ENCODE measurements at regions not wholly inside any gene's neighbourhood (a gene's known extent, or its start where the extent isn't known, plus 50 kb on each side); places are given as distances from the start of the nearest gene placed in this dataset.
"Not testable (repeated sequence)": the region's sequence is repeated elsewhere in the genome, so short reads cannot be mapped to it uniquely, and the experiment has no call there.

GRCh38 chrY:19058831-19059370 lies 285.4 kb upstream of the HSFY2 start:
- DNase-seq (ENCODE audit: low read depth), result no peak

DNA sequence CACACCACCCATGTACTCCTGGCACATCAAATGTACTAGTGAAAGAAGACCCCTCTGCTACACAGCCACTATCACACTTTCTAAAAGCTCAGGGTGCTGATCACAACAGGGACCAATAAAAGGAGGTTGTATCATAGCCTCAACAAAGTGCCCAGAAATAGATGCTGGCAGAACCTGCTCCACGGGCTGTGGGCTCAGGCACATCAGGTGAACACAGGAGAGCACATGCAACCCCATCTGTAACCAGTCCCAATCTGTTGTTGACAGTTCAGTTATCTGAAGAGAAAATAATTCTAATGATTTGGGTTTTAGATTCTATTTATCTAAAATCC lies 282.6 kb upstream of the HSFY2 start:
- no peak for DNase-seq (ENCODE audit: low read depth)

GRCh38 chrY:19055232-19056137 lies 281.9 kb upstream of the HSFY2 start:
- DNase-seq (ENCODE audit: low read depth), result no peak

DNA sequence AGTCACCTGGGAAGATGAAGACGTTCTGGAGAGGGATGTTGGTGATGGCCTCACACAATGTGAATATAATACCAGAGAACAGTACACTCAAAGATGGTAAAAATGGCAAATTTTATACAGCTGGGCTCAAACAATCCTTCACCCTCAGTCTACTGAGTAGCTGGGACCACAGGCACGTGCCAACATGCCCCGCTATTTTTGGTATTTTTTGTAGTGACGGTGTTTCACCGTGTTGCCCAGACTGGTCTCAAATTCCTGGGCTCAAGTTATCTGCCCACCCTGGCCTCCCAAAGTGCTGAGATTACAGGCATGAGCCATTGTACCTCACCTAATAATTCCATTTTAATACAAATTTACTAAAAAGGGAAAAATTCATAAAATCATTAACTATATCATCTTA lies 280.3 kb upstream of the HSFY2 start:
- no peak for DNase-seq (ENCODE audit: low read depth)

GRCh38 chrY:19051021-19051420 lies 277.5 kb upstream of the HSFY2 start:
- DNase-seq (ENCODE audit: low read depth), result no peak

DNA sequence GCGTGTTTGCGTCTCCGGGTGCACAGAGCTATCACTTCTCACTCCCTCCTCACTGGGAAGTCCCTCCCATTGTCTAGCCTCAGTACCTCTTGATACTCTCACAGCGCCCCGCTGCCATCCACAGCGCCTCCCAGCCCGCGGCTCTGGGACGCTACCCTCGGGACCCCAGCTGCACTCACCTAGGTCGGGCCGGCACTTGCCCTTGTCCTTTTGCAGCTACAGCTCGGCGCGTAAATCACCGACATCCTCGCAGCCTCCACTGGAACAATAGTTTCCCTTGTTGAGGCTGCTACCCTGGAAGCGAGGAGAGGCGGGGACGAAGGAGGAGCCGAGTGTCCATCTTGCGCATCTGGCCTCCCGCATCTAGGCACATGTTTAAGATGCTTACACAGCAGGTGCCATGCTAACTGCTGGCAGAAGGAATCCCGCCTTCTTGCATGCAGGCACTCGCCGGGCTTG lies 269.5 kb upstream of the HSFY2 start:
- no peak for DNase-seq (ENCODE audit: low read depth)

- DNase-seq (ENCODE audit: low read depth), result no peak
These were observed 268.9 kb upstream of the HSFY2 start for GRCh38 chrY:19042306-19042958.

GRCh38 chrY:19026631-19027030 lies 253.1 kb upstream of the HSFY2 start:
- DNase-seq (ENCODE audit: low read depth), result no peak

- DNase-seq (ENCODE audit: low read depth), result no peak
These were observed 250.4 kb upstream of the HSFY2 start for GRCh38 chrY:19023934-19024333.

- DNase-seq (ENCODE audit: low read depth), result no peak
These were observed 246.7 kb upstream of the HSFY2 start for GRCh38 chrY:19020193-19020592.

GRCh38 chrY:19016990-19017389 lies 243.5 kb upstream of the HSFY2 start:
- DNase-seq (ENCODE audit: low read depth), result no peak

- peak; percentile 11 for DNase-seq (ENCODE audit: low read depth)
These were observed 242.3 kb upstream of the HSFY2 start for GRCh38 chrY:19015854-19016253.

- DNase-seq (ENCODE audit: low read depth), result no peak
These were observed 241.7 kb upstream of the HSFY2 start for GRCh38 chrY:19015213-19015612.

GRCh38 chrY:19012985-19013384 lies 239.4 kb upstream of the HSFY2 start:
- no peak for DNase-seq (ENCODE audit: low read depth)

DNA sequence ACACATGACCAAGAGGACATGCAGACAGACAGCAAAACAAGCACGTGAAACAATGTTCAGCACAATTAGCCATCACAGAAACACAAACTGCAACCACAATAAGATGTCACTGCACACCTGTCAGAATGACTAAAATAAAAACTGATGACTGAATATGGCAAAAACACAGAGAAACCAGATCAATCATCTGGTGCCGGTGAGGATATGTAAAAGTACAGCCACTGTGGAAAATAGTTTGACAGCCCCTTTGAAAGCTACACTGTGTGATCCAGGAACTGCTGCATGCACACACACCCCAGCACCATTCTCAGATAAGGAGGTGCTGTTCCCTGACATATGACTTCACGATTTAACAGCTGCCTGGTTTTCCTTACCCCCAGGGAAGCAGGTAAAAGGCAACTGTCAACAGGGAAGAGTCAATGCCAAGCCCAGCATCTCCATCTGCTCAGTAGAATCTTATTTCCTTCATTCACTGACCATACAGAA lies 238.1 kb upstream of the HSFY2 start:
- no peak for DNase-seq (ENCODE audit: low read depth)

GRCh38 chrY:19006234-19006633 lies 232.7 kb upstream of the HSFY2 start:
- no peak for DNase-seq (ENCODE audit: low read depth)

DNA sequence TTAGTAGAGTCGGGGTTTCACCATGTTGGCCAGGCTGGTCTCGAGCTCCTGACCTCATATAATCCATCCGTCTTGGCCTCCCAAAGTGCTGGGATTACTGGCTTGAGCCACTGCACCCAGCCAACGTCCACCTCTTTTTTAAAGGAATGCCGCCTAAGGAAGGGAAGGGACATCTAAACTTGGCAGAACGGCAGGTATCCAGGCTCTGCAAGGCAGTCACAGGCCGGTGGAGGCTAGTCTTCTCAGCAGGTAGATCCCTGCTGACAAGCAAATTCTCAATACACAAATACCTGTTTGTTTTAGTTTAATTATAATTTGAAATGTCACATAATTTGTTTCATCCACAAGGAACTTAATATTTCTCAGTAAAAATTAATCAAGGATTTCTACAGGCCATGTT lies 232.0 kb upstream of the HSFY2 start:
- DNase-seq (ENCODE audit: low read depth), result no peak

DNA sequence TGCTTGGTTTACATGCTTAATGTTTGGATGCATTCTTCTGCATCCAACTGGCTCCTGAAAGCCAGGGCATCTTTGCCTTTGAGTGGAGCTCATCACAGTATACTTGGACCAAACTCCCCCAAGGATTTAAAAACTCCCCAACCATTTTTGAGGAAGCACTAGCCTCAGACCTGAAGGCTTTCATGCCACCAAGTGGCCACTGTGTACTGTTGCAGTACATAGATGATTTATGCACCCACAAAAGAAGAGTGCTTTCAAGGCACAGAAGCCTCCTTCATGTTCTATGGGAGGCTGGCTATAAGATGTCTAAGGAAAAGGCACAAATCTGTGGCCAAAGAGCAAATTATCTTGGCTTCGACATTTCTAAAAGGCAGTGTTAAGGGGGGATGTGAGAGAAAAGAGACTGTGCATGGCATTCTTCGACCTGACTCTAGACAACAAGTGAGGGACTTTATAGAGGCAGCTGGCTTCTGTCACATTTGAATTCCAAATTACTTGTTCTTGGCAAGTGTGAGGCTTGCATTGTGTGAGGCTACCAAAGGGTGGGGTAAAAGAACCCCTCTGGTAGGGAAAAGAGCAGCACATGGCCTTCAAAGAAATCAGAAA lies 224.2 kb upstream of the HSFY2 start:
- no peak for DNase-seq (ENCODE audit: low read depth)

DNA sequence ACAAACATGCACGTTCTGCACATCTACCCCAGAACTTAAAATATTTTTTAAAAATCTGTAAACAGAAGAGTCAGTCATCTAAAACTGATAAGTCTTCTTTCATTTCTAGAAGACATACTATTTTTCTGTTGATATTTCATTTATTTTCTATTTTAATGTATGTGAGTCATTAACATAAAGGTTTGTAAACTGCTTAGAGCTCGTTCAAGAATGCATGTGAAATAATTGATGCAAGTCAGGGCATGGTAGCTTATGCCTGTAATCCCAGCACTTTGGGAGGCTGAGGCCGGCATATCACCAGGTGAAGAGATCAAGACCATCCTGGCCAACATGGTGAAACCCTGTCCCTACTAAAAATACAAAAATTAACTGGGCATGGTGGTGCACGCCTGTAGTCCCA lies 219.9 kb upstream of the HSFY2 start:
- no peak for DNase-seq (ENCODE audit: low read depth)

DNA sequence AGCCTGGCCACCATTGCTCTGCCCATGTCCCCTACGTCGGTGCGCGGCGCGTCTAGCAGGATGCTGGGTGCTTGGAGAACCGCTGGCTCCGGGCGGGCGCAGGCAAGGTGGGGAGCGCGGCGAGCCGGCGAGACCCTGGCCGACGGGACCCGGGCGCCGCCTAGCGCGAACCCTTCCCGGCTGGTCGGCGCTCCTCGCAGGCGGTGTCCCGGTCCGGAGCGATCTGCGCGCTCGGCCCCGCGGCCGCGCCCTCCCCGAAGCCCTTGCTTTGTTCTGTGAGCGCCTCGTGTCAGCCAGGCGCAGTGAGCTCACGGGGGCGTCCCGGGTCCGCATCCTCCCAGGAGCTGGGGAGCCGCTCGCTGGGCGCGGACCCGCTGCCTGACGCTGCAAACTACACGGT lies 219.1 kb upstream of the HSFY2 start:
- not testable (repeated sequence) for DNase-seq (ENCODE audit: low read depth)

DNA sequence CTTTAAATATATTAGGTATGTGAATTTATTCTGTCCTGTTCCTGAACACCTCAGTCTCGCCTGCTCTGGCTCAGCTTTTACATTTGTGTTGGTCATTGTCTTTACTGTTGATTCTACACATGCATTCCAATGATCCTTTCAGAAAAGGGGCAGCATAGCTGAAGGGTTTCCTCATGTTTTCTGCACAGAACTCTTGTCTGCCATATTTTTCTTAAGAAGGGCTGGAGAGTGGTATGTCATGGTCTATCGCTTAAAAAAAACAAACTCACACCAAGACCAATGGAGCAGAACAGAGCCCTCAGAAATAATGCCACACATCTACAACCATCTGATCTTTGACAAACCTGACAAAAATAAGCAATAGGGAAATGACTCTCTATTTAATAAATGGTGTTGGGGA lies 215.8 kb upstream of the HSFY2 start:
- no peak for DNase-seq (ENCODE audit: low read depth)

GRCh38 chrY:18966001-18966400 lies 192.5 kb upstream of the HSFY2 start:
- DNase-seq (ENCODE audit: low read depth), result no peak

All from HT1080 (cell line).